PFSK-1 (cell line): ENCODE measurements at regions not wholly inside any gene's neighbourhood (a gene's known extent, or its start where the extent isn't known, plus 50 kb on each side); places are given as distances from the start of the nearest gene placed in this dataset.

Source experiments
- POLR2AphosphoS5 ChIP-seq: IDR thresholded peaks from 2 replicates; pipeline ENCODE4 v1.6.1; 2012; ENCODE audit warnings: low read depth, mild to moderate bottlenecking, control low read depth, low read length, moderate library complexity
- TAF1 ChIP-seq: IDR thresholded peaks from 2 replicates; pipeline ENCODE4 v1.6.1; 2012; ENCODE audit warnings: low read length, control low read depth, borderline replicate concordance; ENCODE audit not compliant: insufficient read depth

- no peak for TF ChIP-seq TAF1
- no peak for TF ChIP-seq POLR2AphosphoS5
Observed at GRCh38 chr3:148366743-148367410, 330.8 kb upstream of the AGTR1 start.
